ENCODE measurements at regions not wholly inside any gene's neighbourhood (a gene's known extent, or its start where the extent isn't known, plus 50 kb on each side); places are given as distances from the start of the nearest gene placed in this dataset.

GRCh38 chr1:61517345-61517744, 207.6 kb downstream of the TM2D1 start:
- TF ChIP-seq CTCF (IDR thresholded peaks at IDR 0.05) (no peak), RORB (CRISPR knock-in tag; IDR thresholded peaks at IDR 0.05) (no peak), ZBTB43 (CRISPR knock-in tag; IDR thresholded peaks at IDR 0.05) (no peak), ATF2 (CRISPR knock-in tag; IDR thresholded peaks at IDR 0.05; ENCODE audit: borderline replicate concordance, low read depth) (no peak), USF2 (CRISPR knock-in tag; IDR thresholded peaks at IDR 0.05) (no peak)
- TF ChIP-seq, protein P1, sequence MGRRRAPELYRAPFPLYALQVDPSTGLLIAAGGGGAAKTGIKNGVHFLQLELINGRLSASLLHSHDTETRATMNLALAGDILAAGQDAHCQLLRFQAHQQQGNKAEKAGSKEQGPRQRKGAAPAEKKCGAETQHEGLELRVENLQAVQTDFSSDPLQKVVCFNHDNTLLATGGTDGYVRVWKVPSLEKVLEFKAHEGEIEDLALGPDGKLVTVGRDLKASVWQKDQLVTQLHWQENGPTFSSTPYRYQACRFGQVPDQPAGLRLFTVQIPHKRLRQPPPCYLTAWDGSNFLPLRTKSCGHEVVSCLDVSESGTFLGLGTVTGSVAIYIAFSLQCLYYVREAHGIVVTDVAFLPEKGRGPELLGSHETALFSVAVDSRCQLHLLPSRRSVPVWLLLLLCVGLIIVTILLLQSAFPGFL (CRISPR knock-in tag; IDR thresholded peaks at IDR 0.05; ENCODE audit: borderline replicate concordance) = no peak
- TF ChIP-seq, protein P2, sequence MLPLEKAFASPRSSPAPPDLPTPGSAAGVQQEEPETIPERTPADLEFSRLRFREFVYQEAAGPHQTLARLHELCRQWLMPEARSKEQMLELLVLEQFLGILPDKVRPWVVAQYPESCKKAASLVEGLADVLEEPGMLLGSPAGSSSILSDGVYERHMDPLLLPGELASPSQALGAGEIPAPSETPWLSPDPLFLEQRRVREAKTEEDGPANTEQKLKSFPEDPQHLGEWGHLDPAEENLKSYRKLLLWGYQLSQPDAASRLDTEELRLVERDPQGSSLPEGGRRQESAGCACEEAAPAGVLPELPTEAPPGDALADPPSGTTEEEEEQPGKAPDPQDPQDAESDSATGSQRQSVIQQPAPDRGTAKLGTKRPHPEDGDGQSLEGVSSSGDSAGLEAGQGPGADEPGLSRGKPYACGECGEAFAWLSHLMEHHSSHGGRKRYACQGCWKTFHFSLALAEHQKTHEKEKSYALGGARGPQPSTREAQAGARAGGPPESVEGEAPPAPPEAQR (CRISPR knock-in tag; IDR thresholded peaks at IDR 0.05) = no peak
- TF ChIP-seq, protein P3, sequence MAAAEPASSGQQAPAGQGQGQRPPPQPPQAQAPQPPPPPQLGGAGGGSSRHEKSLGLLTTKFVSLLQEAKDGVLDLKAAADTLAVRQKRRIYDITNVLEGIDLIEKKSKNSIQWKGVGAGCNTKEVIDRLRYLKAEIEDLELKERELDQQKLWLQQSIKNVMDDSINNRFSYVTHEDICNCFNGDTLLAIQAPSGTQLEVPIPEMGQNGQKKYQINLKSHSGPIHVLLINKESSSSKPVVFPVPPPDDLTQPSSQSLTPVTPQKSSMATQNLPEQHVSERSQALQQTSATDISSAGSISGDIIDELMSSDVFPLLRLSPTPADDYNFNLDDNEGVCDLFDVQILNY (CRISPR knock-in tag; IDR thresholded peaks at IDR 0.05) = no peak
